Keratinocyte (primary cell): ENCODE measurements at regions not wholly inside any gene's neighbourhood (a gene's known extent, or its start where the extent isn't known, plus 50 kb on each side); places are given as distances from the start of the nearest gene placed in this dataset.

Experiments used
- DNase-seq: peaks from one replicate; pipeline ENCODE4 v3.0.0-alpha.2; 2011; ENCODE audit warnings: low read depth, missing footprints, low spot score
- FAIRE-seq: peaks from 2 replicates; lab custom pipeline; 2011; peaks lifted over from hg19 to GRCh38; lab: Jason Lieb, UNC
- H2AFZ ChIP-seq: 2 replicates; pipeline ENCODE4 v1.6.0; 2012; ENCODE audit warnings: low read length, control low read depth, inconsistent platforms; ENCODE audit not compliant: control insufficient read depth
- H3K27ac ChIP-seq: 2 replicates; pipeline ENCODE4 v1.5.1; 2011; ENCODE audit warnings: low read length; ENCODE audit not compliant: control insufficient read depth, insufficient read depth
- H3K27me3 ChIP-seq: 3 replicates; pipeline ENCODE4 v1.6.0; 2011; ENCODE audit warnings: low read length; ENCODE audit not compliant: control insufficient read depth, insufficient read depth; ENCODE audit errors: extremely low read depth
- H3K36me3 ChIP-seq, 2 experiments: 2 replicates in 1 of 2; 3 replicates in 1 of 2; pipeline ENCODE4 v1.5.1; 2011; ENCODE audit warnings: low read length in 2 of 2, mild to moderate bottlenecking in 1 of 2; ENCODE audit not compliant: control insufficient read depth in 2 of 2, insufficient read depth in 2 of 2; ENCODE audit errors: extremely low read depth in 1 of 2
- H3K4me1 ChIP-seq: 3 replicates; pipeline ENCODE4 v1.5.1; 2011; ENCODE audit warnings: low read length; ENCODE audit not compliant: control insufficient read depth, insufficient read depth; ENCODE audit errors: extremely low read depth
- H3K4me2 ChIP-seq: 3 replicates; pipeline ENCODE4 v1.6.0; 2011; ENCODE audit warnings: low read depth, low read length; ENCODE audit not compliant: control insufficient read depth, insufficient read depth; ENCODE audit errors: extremely low read depth
- H3K4me3 ChIP-seq, 3 experiments: fragments of 200-600 bp in 1 of 3; sonication (generic) in 1 of 3; 2 replicates in 2 of 3; 3 replicates in 1 of 3; pipeline ENCODE4 v1.5.1; 2011 to 2016; ENCODE audit warnings: low read length in 3 of 3, mild to moderate bottlenecking in 3 of 3, control low read depth in 2 of 3, inconsistent platforms in 1 of 3, low read depth in 1 of 3, mixed read lengths in 1 of 3, mixed run types in 1 of 3, moderate library complexity in 1 of 3; ENCODE audit not compliant: control insufficient read depth in 2 of 3, insufficient read depth in 2 of 3; ENCODE audit errors: extremely low read depth in 1 of 3
- H3K79me2 ChIP-seq: 2 replicates; pipeline ENCODE4 v1.6.0; 2012; ENCODE audit warnings: low read length; ENCODE audit not compliant: control insufficient read depth, insufficient read depth
- H3K9ac ChIP-seq: 3 replicates; pipeline ENCODE4 v1.6.0; 2011; ENCODE audit warnings: low read length; ENCODE audit not compliant: control insufficient read depth, insufficient read depth; ENCODE audit errors: extremely low read depth
- H3K9me1 ChIP-seq: 3 replicates; pipeline ENCODE4 v1.6.0; 2011; ENCODE audit warnings: low read length; ENCODE audit not compliant: control insufficient read depth, insufficient read depth; ENCODE audit errors: extremely low read depth
- H3K9me3 ChIP-seq: 2 replicates; pipeline ENCODE4 v1.5.1; 2012; ENCODE audit warnings: low read depth, low read length; ENCODE audit not compliant: control insufficient read depth
- H4K20me1 ChIP-seq: 3 replicates; pipeline ENCODE4 v1.6.0; 2011; ENCODE audit warnings: low read length; ENCODE audit not compliant: control insufficient read depth, insufficient read depth; ENCODE audit errors: extremely low read depth
- CTCF ChIP-seq, 3 experiments: IDR thresholded peaks in 1 of 3; conservative IDR thresholded peaks in 1 of 3; optimal IDR thresholded peaks in 1 of 3; 2 replicates in 2 of 3; 3 replicates in 1 of 3; pipeline versions ENCODE3 to v1.5.1; 2011; ENCODE audit warnings: low read length in 3 of 3, mild to moderate bottlenecking in 3 of 3, moderate library complexity in 2 of 3, control low read depth in 1 of 3, inconsistent platforms in 1 of 3; ENCODE audit not compliant: insufficient read depth in 2 of 3; ENCODE audit errors: extremely low read depth in 1 of 3
- EZH2 ChIP-seq: IDR thresholded peaks from one replicate; pipeline ENCODE4 v1.6.1; 2012; ENCODE audit warnings: inconsistent platforms, mild to moderate bottlenecking, low read length, moderate library complexity
- dilution Hi-C: fragments of 300-500 bp; cut with MboI; formaldehyde crosslinking; loops from one replicate; pipeline ENCODE4 v1.7.0; 2020; ENCODE audit warnings: low sequenced_read_pairs; ENCODE audit not compliant: extremely low pct_ligation_motif_present

- H3K4me3 ChIP-seq, result no peak overlapping the region
- TF ChIP-seq CTCF (optimal IDR thresholded peaks at IDR 0.05 in 1 of 3, IDR thresholded peaks at IDR 0.05 in 1 of 3, conservative IDR thresholded peaks at IDR 0.05 in 1 of 3; ENCODE audit: extremely low read depth in 1 of 3, insufficient read depth in 2 of 3, low read length in 3 of 3) (no peak), EZH2 (no peak)
Measured at GRCh38 chr2:180625006-180625844, 355.2 kb upstream of the UBE2E3 start.

GRCh38 chr2:180621941-180622918 is 358.2 kb upstream of the UBE2E3 start:
- dilution Hi-C loops, result no loop called here
- Histone ChIP-seq H3K9ac (no peak overlapping the region), H3K4me2 (no peak overlapping the region), H4K20me1 (no peaks in the 10 kb centered on the region), H3K79me2 (no peaks in the 10 kb centered on the region), H3K4me1 (no peaks in the 10 kb centered on the region), H3K9me3 (no peaks in the 10 kb centered on the region), H2AFZ (no peak overlapping the region), H3K4me3 (no peak overlapping the region), H3K36me3 (no peaks in the 10 kb centered on the region), H3K27ac (no peak overlapping the region), H3K9me1 (no peaks in the 10 kb centered on the region), H3K27me3 (no peaks in the 10 kb centered on the region)
- FAIRE-seq (no peak), DNase-seq (no peak)
- TF ChIP-seq EZH2 (no peak), CTCF (optimal IDR thresholded peaks at IDR 0.05 in 1 of 3, IDR thresholded peaks at IDR 0.05 in 1 of 3, conservative IDR thresholded peaks at IDR 0.05 in 1 of 3; ENCODE audit: extremely low read depth in 1 of 3, insufficient read depth in 2 of 3, low read length in 3 of 3) (no peak)

More at GRCh38 chr2:180625006-180625844, 355.2 kb upstream of the UBE2E3 start:
- Histone ChIP-seq H3K4me1 (no peaks in the 10 kb centered on the region), H3K4me2 (no peak overlapping the region), H3K79me2 (no peaks in the 10 kb centered on the region), H2AFZ (no peak overlapping the region), H3K9me3 (no peaks in the 10 kb centered on the region), H3K27ac (no peak overlapping the region), H4K20me1 (no peaks in the 10 kb centered on the region), H3K27me3 (no peaks in the 10 kb centered on the region), H3K36me3 (no peaks in the 10 kb centered on the region), H3K9me1 (no peaks in the 10 kb centered on the region), H3K9ac (no peak overlapping the region)
- dilution Hi-C loops, result no loop called here
- FAIRE-seq (no peak), DNase-seq (no peak)
